Stimulated activated CD4-positive, alpha-beta T cell treated with anti-CD3 and anti-CD28 coated beads, Interleukin-12 subunit alpha, Interleukin-12 subunit beta, amount 100 ng/mL, for 48 hours (primary cell): ENCODE measurements at regions not wholly inside any gene's neighbourhood (a gene's known extent, or its start where the extent isn't known, plus 50 kb on each side); places are given as distances from the start of the nearest gene placed in this dataset.

ENCODE experiments used
- DNase-seq, 3 donors: peaks; one replicate each; pipeline ENCODE4 v3.0.0-alpha.2; 2020; ENCODE audit warnings: low read depth in 2 of 3, low spot score in 1 of 3

DNA sequence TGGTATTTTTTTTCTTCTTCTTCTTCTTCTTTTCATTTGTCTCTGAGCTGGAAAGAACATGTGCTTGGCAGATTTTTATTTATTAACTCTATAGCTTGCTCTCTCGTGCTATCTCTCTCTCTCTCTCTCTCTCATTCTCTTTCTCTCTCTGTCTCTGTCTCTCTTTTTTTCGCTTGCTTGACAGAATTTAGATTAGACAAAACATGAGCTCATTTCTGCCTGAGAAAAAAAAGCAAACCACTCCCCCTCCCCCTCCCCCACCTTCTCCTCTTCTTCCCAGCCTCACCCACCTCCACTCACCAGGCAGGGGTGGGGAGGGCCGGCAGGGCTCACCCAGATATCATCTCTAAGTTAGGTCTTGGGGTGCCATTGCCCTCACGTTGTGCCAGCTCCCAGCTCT is 81.5 kb downstream of the PJA1 start:
- DNase-seq, result no peak

- DNase-seq, result no peak
These were observed 81.9 kb downstream of the PJA1 start for GRCh38 chrX:69083361-69083760.

DNA sequence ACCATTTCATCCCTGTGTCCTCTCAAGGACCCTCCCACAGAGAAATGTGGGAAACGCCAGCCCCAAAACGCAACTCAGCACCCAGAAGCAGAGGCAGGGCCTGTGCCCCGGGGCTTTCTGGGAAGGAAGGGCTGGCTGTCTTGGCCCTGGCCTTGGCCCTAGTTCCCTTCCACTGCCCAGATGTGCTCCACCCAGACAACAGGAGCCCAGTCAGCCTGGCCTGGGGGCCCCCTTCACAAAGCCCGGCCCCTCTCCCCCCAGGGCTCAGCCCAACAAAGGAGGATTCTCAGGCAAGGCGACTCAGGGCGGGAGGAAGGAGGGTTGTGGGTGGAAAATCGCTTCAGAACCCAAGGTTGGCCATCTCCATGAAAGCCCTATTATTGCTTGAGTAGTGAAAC is 82.5 kb downstream of the PJA1 start:
- DNase-seq, result no peak

GRCh38 chrX:69082055-69082752 is 83.0 kb downstream of the PJA1 start:
- no peak for DNase-seq

DNA sequence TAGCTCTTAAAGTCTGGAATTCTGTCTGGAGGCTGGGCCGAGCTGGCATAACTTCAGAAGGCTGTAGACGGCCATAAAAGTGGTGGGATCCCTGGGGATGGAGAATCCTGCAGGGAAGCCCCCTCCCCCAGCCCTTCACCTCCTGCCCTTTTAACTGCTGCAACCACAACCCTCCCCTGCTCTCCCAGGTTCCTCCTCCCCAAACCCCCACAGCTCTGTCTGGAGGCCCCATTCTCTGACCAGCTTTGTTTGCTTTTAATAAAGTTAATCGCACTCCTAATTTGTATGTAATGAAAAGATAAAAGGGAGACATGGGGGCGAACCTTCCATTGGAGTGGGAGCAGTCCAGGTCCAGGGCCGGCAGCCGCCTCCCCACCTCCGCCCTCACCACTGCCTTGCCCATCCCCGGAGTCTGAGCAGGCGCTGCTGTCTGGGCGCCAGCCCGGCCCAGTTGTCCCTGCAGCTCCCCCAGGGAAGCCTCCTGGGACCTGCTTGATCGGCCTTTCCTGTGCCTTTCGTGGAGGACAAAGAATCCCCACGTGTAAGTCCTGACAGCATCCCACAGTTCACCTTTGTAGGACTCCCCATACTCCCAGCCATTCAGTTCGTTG is 84.3 kb downstream of the PJA1 start:
- no peak for DNase-seq

- no peak for DNase-seq
These were observed 86.0 kb downstream of the PJA1 start for GRCh38 chrX:69079268-69079667.

- DNase-seq, result no peak
These were observed 87.3 kb downstream of the PJA1 start for GRCh38 chrX:69077895-69078455.

DNA sequence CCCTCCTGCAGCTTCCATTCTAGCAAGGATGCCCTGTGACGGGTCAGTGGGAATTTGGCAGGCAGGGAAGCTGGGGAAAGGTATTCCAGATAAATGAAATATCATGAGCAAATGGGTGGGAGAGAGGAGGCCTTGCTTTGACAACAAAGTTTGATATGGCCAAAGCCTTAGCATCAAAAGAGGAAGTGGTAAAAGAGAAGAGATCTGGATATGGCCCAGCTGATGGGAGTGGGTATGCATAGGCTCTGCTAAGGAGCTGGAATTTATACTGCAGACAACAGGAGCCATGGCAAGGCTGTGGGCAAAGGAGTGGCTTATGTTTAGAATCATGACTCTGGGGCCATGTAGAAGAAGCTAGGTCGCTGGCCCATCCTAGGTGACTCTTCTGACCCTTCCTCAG is 89.2 kb downstream of the PJA1 start:
- DNase-seq, result no peak

DNA sequence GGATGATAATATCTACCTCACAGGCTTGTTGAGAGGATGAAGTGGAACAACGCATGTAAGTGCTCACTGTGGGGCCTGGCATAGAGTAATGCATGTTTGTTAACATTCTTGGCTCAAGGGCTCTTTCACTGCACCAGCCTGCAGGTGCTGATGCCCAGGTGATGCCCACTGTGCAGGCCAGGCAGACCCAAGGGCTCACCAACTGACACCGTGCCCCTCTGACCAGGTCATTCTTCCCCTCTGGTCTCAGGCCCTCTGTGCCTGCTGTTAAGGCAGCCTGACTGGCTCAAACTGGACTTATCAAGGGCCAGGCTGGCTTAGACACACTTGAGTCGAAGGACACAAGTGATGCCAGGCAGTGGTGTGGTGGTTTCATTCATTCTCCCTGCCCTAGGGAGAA is 90.5 kb downstream of the PJA1 start:
- no peak for DNase-seq

DNA sequence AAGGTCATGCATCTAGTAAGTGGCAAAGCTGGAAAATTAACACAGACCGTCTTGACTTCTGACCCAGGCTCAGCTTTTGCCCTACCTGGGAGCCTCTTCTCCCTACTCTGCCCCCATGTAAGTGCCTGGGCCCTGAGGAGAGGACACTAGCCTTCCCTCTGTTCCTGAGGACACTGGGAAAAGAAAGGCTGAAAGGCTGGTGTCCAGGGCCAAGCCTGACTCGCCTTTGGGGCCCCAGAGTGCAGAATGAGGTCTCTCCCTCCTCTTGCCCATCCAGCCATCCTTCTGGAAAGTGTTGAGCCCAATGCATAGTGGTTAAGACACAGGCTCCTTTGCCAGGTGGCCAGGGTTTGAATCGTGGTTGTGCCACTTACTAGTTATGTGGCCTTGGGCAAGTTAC is 91.5 kb downstream of the PJA1 start:
- no peak for DNase-seq

DNA sequence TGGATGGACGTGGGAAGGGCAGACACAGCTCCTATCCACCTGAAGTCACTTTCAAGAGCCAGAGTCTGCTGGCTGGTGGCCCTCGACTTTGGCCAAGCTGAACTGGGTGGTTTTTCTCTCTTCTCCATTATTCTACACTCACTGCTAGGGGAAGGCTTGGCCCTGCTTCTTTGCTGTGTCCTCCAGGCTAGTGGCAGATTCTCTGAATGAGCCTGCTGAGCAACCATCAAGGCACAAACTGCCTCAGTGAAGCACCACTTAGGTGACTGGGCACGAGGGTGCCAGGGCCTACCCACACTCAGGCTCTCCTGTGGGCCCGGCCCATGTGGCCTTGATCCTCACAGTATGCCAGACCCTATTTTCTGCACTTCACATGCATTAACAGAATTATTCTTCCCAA is 92.0 kb downstream of the PJA1 start:
- DNase-seq, result no peak

GRCh38 chrX:69072486-69073006 is 92.7 kb downstream of the PJA1 start:
- DNase-seq, result no peak

GRCh38 chrX:69070949-69071650 is 94.2 kb downstream of the PJA1 start:
- DNase-seq, result no peak

DNA sequence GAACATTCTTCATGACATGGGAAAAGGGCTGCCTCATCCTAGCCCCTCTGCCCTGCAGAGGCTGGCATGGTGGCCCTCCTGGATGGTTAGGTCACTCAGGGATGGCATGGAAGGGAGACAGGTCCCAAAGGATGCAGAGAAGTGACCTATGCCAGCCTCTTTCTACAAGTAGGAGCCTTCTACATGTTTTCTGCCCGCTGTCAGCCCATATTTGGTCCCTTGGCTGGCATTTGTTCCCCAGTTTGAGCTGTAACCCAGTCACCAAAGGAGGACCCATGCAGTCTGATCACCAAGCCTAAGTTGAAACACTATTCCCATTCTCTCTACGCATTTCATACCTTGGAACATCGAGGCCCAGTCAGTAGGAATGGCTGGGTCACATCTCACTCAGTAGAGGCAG is 95.4 kb downstream of the PJA1 start:
- no peak for DNase-seq

- DNase-seq, result no peak
These were observed 96.2 kb downstream of the PJA1 start for GRCh38 chrX:69069086-69069445.

DNA sequence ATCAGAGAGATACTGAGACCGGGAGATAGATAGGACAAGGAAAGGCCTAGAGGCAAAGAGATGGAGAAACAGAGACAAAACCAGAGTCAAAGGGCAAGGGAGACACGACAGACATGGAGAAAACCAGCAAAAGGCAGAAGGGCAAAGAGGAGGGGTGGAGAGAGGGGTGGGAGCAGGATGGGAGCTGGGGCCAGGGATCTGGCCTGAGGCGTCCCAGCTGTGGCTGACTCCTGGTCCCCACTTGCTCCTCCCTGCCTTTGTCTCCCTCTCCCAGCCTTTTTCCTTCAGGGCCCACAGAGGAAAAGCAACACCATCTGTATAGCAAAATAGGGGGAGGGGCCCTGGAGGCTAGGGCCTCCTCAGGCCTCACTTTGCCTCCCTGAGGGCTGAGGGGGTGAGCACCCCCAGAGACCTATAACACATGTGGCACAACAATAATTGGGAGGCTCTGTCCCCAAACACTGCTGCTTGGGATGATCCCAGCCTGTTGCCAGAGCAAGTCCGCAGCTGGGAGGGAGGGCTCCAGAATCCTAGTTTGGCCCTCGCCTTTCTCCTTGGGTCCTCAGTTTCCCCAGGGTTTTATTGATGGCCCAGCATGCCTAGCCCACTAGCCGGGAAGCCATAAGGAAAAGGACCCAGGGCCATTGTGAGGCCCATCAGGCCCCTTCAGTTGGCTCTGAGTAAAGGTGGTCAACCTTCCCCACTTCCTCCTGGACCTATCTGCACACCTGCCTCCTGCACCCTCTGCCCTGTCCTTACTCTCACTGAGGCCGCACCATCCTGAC is 96.8 kb downstream of the PJA1 start:
- no peak for DNase-seq

GRCh38 chrX:69067841-69068240 is 97.4 kb downstream of the PJA1 start:
- DNase-seq, result no peak

- DNase-seq, result no peak
These were observed 98.2 kb downstream of the PJA1 start for GRCh38 chrX:69066966-69067525.

- no peak for DNase-seq
These were observed 99.1 kb downstream of the PJA1 start for GRCh38 chrX:69066021-69066757.

DNA sequence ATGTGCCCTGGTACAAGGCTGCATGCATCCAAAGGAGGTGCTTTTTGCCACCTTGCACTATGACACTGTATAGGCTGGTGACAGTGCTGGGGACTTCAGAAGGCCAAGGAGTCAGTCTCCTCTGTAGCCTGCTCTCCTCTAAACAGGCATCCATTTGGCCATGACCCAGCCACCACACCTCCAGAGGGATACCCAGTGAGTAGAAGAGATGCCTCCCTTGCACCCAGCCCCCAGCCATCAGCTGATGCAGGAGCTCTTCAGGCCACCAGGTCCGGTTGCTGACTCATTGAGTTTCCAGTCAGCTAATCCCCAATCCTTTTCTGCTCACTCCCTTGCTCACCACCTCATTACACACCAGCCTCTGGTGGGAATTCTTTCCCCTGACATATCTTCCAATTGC is 99.8 kb downstream of the PJA1 start:
- no peak for DNase-seq
